Gastrocnemius medialis (tissue), 4 donors: ENCODE measurements at regions not wholly inside any gene's neighbourhood (a gene's known extent, or its start where the extent isn't known, plus 50 kb on each side); places are given as distances from the start of the nearest gene placed in this dataset.
"Not testable (repeated sequence)": the region's sequence is repeated elsewhere in the genome, so short reads cannot be mapped to it uniquely, and the experiment has no call there.

Experiments used
- ATAC-seq, 2 donors: fragments of 150-250 bp; one replicate each; pipeline ENCODE4 v1.9.1; 2016
- DNase-seq, 2 donors: peaks; one replicate each; pipeline ENCODE4 v3.0.0-alpha.2; 2019
- H3K27ac ChIP-seq, 4 donors: fragments of 200-600 bp; sonication (generic); 1 replicate in 1 of 4; 2 replicates in 3 of 4; pipeline ENCODE4 v1.5.1; 2016 to 2018; ENCODE audit warnings: mild to moderate bottlenecking in 2 of 4, moderate library complexity in 1 of 4
- H3K27me3 ChIP-seq, 3 donors: fragments of 200-600 bp; sonication (generic) in 2 of 3; 1 replicate in 1 of 3; 2 replicates in 2 of 3; pipeline versions ENCODE4 v1.5.1 to v1.6.0; 2016 to 2019; ENCODE audit warnings: mild to moderate bottlenecking in 1 of 3, moderate library complexity in 1 of 3
- H3K36me3 ChIP-seq, 2 donors: fragments of 200-600 bp; sonication (generic) in 1 of 2; one replicate each; pipeline ENCODE4 v1.5.1; 2017 to 2018
- H3K4me1 ChIP-seq, 2 donors: fragments of 200-600 bp; sonication (generic) in 1 of 2; one replicate each; pipeline ENCODE4 v1.5.1; 2016 to 2017; ENCODE audit warnings: mild to moderate bottlenecking in 2 of 2
- H3K4me3 ChIP-seq, 4 donors: fragments of 200-600 bp; sonication (generic) in 3 of 4; 1 replicate in 1 of 4; 2 replicates in 3 of 4; pipeline ENCODE4 v1.5.1; 2016 to 2019; ENCODE audit warnings: mild to moderate bottlenecking in 2 of 4
- H3K9me3 ChIP-seq, 3 donors: fragments of 200-600 bp; sonication (generic) in 2 of 3; 1 replicate in 1 of 3; 2 replicates in 2 of 3; pipeline ENCODE4 v1.5.1; 2016 to 2019
- POLR2A ChIP-seq, 2 donors: fragments of 450-650 bp; IDR thresholded peaks; one replicate each; pipeline ENCODE4 v1.6.1; 2017; ENCODE audit warnings: antibody characterized with exemption in 2 of 2, mild to moderate bottlenecking in 2 of 2, moderate library complexity in 2 of 2
- in situ Hi-C, 4 donors: fragments of 200-750 bp; cut with MboI; loops; one replicate each; pipeline versions ENCODE4 v1.15.0 to v1.8.0; 2017; ENCODE audit warnings: low sequenced_read_pairs in 4 of 4
- intact Hi-C: fragments of 100-400 bp; cut with DNase I; formaldehyde crosslinking; loops from one replicate; pipeline ENCODE4 v1.15.1; 2023; ENCODE audit warnings: low total_unique reads
- TF ChIP-seq, protein P1 (sequence below), 5 experiments: fragments of 450-650 bp in 3 of 5; fragments of 200-600 bp in 2 of 5; sonication (generic) in 2 of 5; IDR thresholded peaks in 4 of 5; conservative IDR thresholded peaks in 1 of 5; 1 replicate in 4 of 5; 2 replicates in 1 of 5; pipeline ENCODE4 v1.5.1; 2016 to 2019; ENCODE audit warnings: antibody characterized with exemption in 5 of 5, mild to moderate bottlenecking in 3 of 5, moderate library complexity in 3 of 5

GRCh38 chr20:40900666-40901215, 127.9 kb upstream of the TOP1 start:
- intact Hi-C loops, result no loop called here
- TF ChIP-seq POLR2A (IDR thresholded peaks at IDR 0.05), result no peak
- TF ChIP-seq, protein P1, sequence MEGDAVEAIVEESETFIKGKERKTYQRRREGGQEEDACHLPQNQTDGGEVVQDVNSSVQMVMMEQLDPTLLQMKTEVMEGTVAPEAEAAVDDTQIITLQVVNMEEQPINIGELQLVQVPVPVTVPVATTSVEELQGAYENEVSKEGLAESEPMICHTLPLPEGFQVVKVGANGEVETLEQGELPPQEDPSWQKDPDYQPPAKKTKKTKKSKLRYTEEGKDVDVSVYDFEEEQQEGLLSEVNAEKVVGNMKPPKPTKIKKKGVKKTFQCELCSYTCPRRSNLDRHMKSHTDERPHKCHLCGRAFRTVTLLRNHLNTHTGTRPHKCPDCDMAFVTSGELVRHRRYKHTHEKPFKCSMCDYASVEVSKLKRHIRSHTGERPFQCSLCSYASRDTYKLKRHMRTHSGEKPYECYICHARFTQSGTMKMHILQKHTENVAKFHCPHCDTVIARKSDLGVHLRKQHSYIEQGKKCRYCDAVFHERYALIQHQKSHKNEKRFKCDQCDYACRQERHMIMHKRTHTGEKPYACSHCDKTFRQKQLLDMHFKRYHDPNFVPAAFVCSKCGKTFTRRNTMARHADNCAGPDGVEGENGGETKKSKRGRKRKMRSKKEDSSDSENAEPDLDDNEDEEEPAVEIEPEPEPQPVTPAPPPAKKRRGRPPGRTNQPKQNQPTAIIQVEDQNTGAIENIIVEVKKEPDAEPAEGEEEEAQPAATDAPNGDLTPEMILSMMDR (IDR thresholded peaks at IDR 0.05 in 4 of 5, conservative IDR thresholded peaks at IDR 0.05 in 1 of 5), result no peak
- in situ Hi-C loops, result no loop called here

DNA sequence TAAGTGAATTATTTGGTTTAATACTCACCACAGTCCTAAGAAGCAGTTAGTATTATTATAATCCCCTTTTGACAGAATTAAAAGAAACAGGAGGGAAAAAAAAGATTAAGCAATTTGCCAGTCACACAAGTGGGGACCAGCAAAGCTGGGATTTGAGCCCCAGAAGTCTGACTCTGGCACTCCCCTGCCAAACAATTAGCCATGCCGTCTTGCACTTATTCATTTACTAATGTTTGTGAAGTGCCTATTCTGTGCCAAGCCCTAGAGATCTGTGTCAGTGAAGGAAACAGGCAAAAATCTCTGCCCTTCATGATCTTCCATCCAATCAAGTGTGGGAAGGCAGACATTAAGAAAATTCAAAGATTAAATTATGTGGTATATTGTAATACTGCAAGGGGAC, 126.0 kb upstream of the TOP1 start:
- TF ChIP-seq, protein P1 (IDR thresholded peaks at IDR 0.05 in 4 of 5, conservative IDR thresholded peaks at IDR 0.05 in 1 of 5), result no peak
- TF ChIP-seq POLR2A (IDR thresholded peaks at IDR 0.05), result no peak
- Histone ChIP-seq H3K4me1 (no peaks in the 10 kb centered on the region), H3K36me3 (no peaks in the 10 kb centered on the region), H3K4me3 (no peak overlapping the region), H3K27me3 (no peaks in the 10 kb centered on the region), H3K27ac (no peak overlapping the region), H3K9me3 (no peaks in the 10 kb centered on the region)
- no peak for DNase-seq
- in situ Hi-C loops (no loop called here), intact Hi-C loops (no loop called here)
- no peak for ATAC-seq

More at GRCh38 chr20:40900666-40901215, 127.9 kb upstream of the TOP1 start:
- no peak overlapping the region for H3K27ac ChIP-seq
- no peak overlapping the region for H3K4me3 ChIP-seq
- H3K36me3 ChIP-seq, result no peaks in the 10 kb centered on the region
- DNase-seq (no peak), ATAC-seq (no peak)
- no peaks in the 10 kb centered on the region for H3K27me3 ChIP-seq
- no peaks in the 10 kb centered on the region for H3K9me3 ChIP-seq
- H3K4me1 ChIP-seq, result no peaks in the 10 kb centered on the region

GRCh38 chr20:40908309-40908708, 120.3 kb upstream of the TOP1 start:
- no peaks in the 10 kb centered on the region for H3K36me3 ChIP-seq
- DNase-seq (no peak), ATAC-seq (no peak)
- no peaks in the 10 kb centered on the region for H3K9me3 ChIP-seq
- in situ Hi-C loops (no loop called here), intact Hi-C loops (no loop called here)
- TF ChIP-seq, protein P1 (IDR thresholded peaks at IDR 0.05 in 4 of 5, conservative IDR thresholded peaks at IDR 0.05 in 1 of 5), result no peak
- no peak for TF ChIP-seq POLR2A (IDR thresholded peaks at IDR 0.05)
- H3K27ac ChIP-seq, result no peak overlapping the region
- no peaks in the 10 kb centered on the region for H3K4me1 ChIP-seq
- no peaks in the 10 kb centered on the region for H3K27me3 ChIP-seq
- no peak overlapping the region for H3K4me3 ChIP-seq

DNA sequence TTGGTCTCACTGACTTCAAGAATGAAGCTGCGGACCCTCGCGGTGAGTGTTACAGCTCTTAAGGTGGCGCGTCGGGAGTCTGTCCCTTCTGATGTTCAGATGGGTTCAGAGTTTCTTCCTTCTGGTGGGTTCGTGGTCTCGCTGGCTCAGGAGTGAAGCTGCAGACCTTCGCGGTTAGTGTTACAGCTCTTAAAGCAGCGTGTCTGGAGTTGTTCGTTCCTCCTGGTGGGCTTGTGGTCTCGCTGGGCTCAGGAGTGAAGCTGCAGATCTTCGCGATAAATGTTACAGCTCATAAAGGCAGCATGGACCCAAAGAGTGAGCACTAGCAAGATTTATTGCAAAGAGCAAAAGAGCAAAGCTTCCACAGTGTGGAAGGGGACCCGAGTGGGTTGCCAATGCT, 119.1 kb upstream of the TOP1 start:
- DNase-seq, intact Hi-C loops, H3K27me3 ChIP-seq, H3K4me3 ChIP-seq, H3K9me3 ChIP-seq, in situ Hi-C loops, H3K4me1 ChIP-seq, ATAC-seq, H3K27ac ChIP-seq, H3K36me3 ChIP-seq: not testable (repeated sequence)

- H3K4me3 ChIP-seq, H3K9me3 ChIP-seq, ATAC-seq, H3K27me3 ChIP-seq, H3K4me1 ChIP-seq, H3K36me3 ChIP-seq, in situ Hi-C loops, H3K27ac ChIP-seq, DNase-seq, intact Hi-C loops: not testable (repeated sequence)
Measured at GRCh38 chr20:40910436-40910835, 118.2 kb upstream of the TOP1 start.

DNA sequence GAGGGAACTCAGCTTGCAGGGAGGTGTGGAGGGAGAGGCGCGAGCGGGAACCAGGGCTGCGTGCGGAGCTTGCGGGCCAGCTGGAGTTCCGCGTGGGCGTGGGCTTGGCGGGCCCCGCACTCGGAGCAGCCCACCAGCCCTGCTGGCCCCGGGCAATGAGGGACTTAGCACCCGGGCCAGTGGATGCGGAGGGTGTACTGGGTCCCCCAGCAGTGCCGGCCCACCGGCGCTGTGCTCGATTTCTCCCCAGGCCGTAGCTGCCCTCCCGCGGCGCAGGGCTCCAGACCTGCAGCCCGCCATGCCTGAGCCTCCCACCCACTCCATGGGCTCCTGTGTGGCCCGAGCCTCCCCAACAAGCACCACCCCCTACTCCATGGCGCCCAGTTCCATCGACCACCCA, 117.5 kb upstream of the TOP1 start:
- H3K27me3 ChIP-seq, DNase-seq, ATAC-seq, H3K4me3 ChIP-seq, H3K36me3 ChIP-seq, intact Hi-C loops, H3K4me1 ChIP-seq, H3K9me3 ChIP-seq, H3K27ac ChIP-seq, in situ Hi-C loops: not testable (repeated sequence)
